ENCODE measurements at regions not wholly inside any gene's neighbourhood (a gene's known extent, or its start where the extent isn't known, plus 50 kb on each side); places are given as distances from the start of the nearest gene placed in this dataset.

DNA sequence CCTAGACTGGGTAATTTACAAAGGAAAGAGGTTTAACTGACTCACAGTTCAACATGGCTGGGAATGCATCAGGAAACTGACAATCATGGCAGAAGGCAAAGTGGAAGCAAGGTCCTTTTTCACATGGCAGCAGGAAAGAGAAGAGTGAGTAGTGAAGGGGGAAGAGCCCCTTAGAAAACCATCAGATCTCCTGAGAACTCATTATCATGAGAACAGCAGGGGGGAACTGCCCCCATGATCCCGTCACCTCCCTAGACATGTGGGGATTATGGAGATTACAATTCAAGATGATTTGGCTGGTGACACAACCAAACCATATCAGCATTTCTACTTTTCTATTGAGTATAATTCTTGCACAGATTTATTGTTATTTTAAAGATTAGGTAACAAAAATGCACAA lies 822.1 kb upstream of the FLRT2 start:
- H3K79me2 ChIP-seq (ENCODE audit: insufficient read depth, low read length) = no peaks in the 10 kb centered on the region
- no peaks in the 10 kb centered on the region for H3K9me3 ChIP-seq (ENCODE audit: low read length)
- no peaks in the 10 kb centered on the region for H3K36me3 ChIP-seq (ENCODE audit: insufficient read depth, low read length)
- no peak overlapping the region for H3K4me3 ChIP-seq (ENCODE audit: low read depth, low read length, poor library complexity, severe bottlenecking)
- no peaks in the 10 kb centered on the region for H4K20me1 ChIP-seq (ENCODE audit: insufficient read depth, low read length)
- TF ChIP-seq CTCF (IDR thresholded peaks at IDR 0.05; ENCODE audit: low read length) (no peak), EZH2 (IDR thresholded peaks at IDR 0.05; ENCODE audit: borderline replicate concordance, low read length) (no peak)
- H3K4me2 ChIP-seq (ENCODE audit: low read length) = no peak overlapping the region
- no peak overlapping the region for H2AFZ ChIP-seq (ENCODE audit: low read length)
- no peak overlapping the region for H3K9ac ChIP-seq (ENCODE audit: low read length)
- no peaks in the 10 kb centered on the region for H3F3A ChIP-seq (ENCODE audit: insufficient read depth, low read length)
- H3K9me2 ChIP-seq (ENCODE audit: low read depth, low read length) = no peaks in the 10 kb centered on the region
- H3K27ac ChIP-seq (ENCODE audit: low read depth, low read length, poor library complexity, severe bottlenecking) = no peak overlapping the region
- no peaks in the 10 kb centered on the region for H3K27me3 ChIP-seq (ENCODE audit: insufficient read depth, low read length)
- H3K4me1 ChIP-seq (ENCODE audit: insufficient read depth, low read length, severe bottlenecking) = no peaks in the 10 kb centered on the region

DNA sequence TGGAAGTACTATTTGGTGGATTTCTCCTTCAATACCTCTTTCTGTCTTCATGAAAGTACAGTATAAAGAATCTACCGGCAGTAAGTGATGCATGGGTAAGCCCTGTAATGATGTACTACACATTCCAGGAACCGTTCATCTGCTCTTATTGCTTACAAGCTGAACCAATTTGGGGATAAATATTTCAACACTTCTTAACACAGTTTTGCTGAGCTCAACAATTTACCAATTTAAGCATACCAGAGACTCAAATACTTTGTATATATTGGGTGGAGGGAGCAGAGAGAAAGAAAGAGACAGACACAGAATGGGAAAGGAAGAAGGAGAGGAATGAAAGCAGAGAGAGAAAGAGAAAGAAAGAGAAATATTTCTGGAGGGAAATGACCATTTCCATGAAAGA lies 821.1 kb upstream of the FLRT2 start:
- H4K20me1 ChIP-seq (ENCODE audit: insufficient read depth, low read length) = no peaks in the 10 kb centered on the region
- no peak overlapping the region for H3K4me2 ChIP-seq (ENCODE audit: low read length)
- H3F3A ChIP-seq (ENCODE audit: insufficient read depth, low read length) = no peaks in the 10 kb centered on the region
- H2AFZ ChIP-seq (ENCODE audit: low read length) = no peak overlapping the region
- TF ChIP-seq EZH2 (IDR thresholded peaks at IDR 0.05; ENCODE audit: borderline replicate concordance, low read length) (no peak), CTCF (IDR thresholded peaks at IDR 0.05; ENCODE audit: low read length) (no peak)
- no peaks in the 10 kb centered on the region for H3K9me3 ChIP-seq (ENCODE audit: low read length)
- no peak overlapping the region for H3K9ac ChIP-seq (ENCODE audit: low read length)
- no peak overlapping the region for H3K4me3 ChIP-seq (ENCODE audit: low read depth, low read length, poor library complexity, severe bottlenecking)
- H3K79me2 ChIP-seq (ENCODE audit: insufficient read depth, low read length) = no peaks in the 10 kb centered on the region
- no peaks in the 10 kb centered on the region for H3K27me3 ChIP-seq (ENCODE audit: insufficient read depth, low read length)
- no peaks in the 10 kb centered on the region for H3K36me3 ChIP-seq (ENCODE audit: insufficient read depth, low read length)
- H3K27ac ChIP-seq (ENCODE audit: low read depth, low read length, poor library complexity, severe bottlenecking) = no peak overlapping the region
- no peaks in the 10 kb centered on the region for H3K9me2 ChIP-seq (ENCODE audit: low read depth, low read length)
- no peaks in the 10 kb centered on the region for H3K4me1 ChIP-seq (ENCODE audit: insufficient read depth, low read length, severe bottlenecking)

DNA sequence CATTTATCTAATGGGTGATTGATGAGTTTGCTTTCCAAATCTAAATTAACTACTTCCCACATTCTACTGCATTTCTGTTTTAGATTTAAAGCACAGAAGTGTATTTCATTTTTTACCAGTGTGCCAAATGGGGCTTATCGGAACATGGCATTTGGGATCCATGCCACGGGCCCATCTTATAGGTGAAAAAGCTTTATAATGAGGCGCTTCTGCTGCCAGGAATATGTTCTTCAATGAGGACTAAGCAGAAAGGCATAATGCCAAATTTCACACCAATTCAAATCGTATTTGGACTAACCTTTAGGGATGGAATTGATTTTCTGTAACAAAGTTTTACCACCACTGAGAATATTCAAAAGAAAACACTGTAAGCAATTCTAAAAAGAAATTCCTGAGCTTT lies 803.5 kb upstream of the FLRT2 start:
- no peaks in the 10 kb centered on the region for H3F3A ChIP-seq (ENCODE audit: insufficient read depth, low read length)
- TF ChIP-seq EZH2 (IDR thresholded peaks at IDR 0.05; ENCODE audit: borderline replicate concordance, low read length) = no peak
- TF ChIP-seq CTCF (IDR thresholded peaks at IDR 0.05; ENCODE audit: low read length) = no peak
- H2AFZ ChIP-seq (ENCODE audit: low read length) = no peak overlapping the region
- H3K27me3 ChIP-seq (ENCODE audit: insufficient read depth, low read length) = no peaks in the 10 kb centered on the region
- no peaks in the 10 kb centered on the region for H3K36me3 ChIP-seq (ENCODE audit: insufficient read depth, low read length)
- H4K20me1 ChIP-seq (ENCODE audit: insufficient read depth, low read length) = no peaks in the 10 kb centered on the region
- no peaks in the 10 kb centered on the region for H3K9me3 ChIP-seq (ENCODE audit: low read length)
- no peak overlapping the region for H3K9ac ChIP-seq (ENCODE audit: low read length)
- no peaks in the 10 kb centered on the region for H3K4me1 ChIP-seq (ENCODE audit: insufficient read depth, low read length, severe bottlenecking)
- no peak overlapping the region for H3K4me2 ChIP-seq (ENCODE audit: low read length)
- no peak overlapping the region for H3K27ac ChIP-seq (ENCODE audit: low read depth, low read length, poor library complexity, severe bottlenecking)
- H3K9me2 ChIP-seq (ENCODE audit: low read depth, low read length) = no peaks in the 10 kb centered on the region
- H3K79me2 ChIP-seq (ENCODE audit: insufficient read depth, low read length) = no peaks in the 10 kb centered on the region
- H3K4me3 ChIP-seq (ENCODE audit: low read depth, low read length, poor library complexity, severe bottlenecking) = no peak overlapping the region
